Endothelial cell of umbilical vein (primary cell): ENCODE measurements at regions not wholly inside any gene's neighbourhood (a gene's known extent, or its start where the extent isn't known, plus 50 kb on each side); places are given as distances from the start of the nearest gene placed in this dataset.

Source experiments
- BruUV-seq: library from RNA; stranded (reverse); fragments of 400-500 nt; replicated peaks from 2 replicates; lab custom pipeline; 2021; lab: Mats Ljungman, UMichigan
- CTCF ChIA-PET: fragments of 300-600, 350-600 bp; sonication (Branson Sonifier 250); formaldehyde crosslinking; loops from one replicate; lab custom pipeline; 2021; ENCODE audit warnings: antibody characterized with exemption, inconsistent platforms; lab: Charles Lee
- POLR2A ChIA-PET: fragments of 300-600, 350-600 bp; sonication (Branson Sonifier 250); formaldehyde crosslinking; loops from one replicate; lab custom pipeline; 2021; ENCODE audit warnings: antibody characterized with exemption, inconsistent platforms; lab: Charles Lee
- DNase-seq: peaks from one replicate; pipeline ENCODE4 v3.0.0-alpha.2; 2011; ENCODE audit warnings: low read depth, low spot score
- FAIRE-seq: peaks from 2 replicates; lab custom pipeline; 2011; peaks lifted over from hg19 to GRCh38; lab: Jason Lieb, UNC
- H2AFZ ChIP-seq: 2 replicates; pipeline ENCODE4 v1.6.0; 2012; ENCODE audit warnings: low read depth, low read length, control low read depth, inconsistent platforms
- H3K27ac ChIP-seq: 2 replicates; pipeline ENCODE4 v1.5.1; 2011; ENCODE audit warnings: low read depth, mild to moderate bottlenecking, control low read depth, low read length, moderate library complexity; ENCODE audit not compliant: insufficient read depth
- H3K27me3 ChIP-seq, 2 experiments: 2 replicates each; pipeline versions ENCODE4 v1.6.0 to v1.6.1; 2011; ENCODE audit warnings: low read length in 2 of 2, mixed read lengths in 1 of 2; ENCODE audit not compliant: control insufficient read depth in 2 of 2, insufficient read depth in 2 of 2
- H3K36me3 ChIP-seq, 2 experiments: 2 replicates in 1 of 2; 3 replicates in 1 of 2; pipeline ENCODE4 v1.5.1; 2011; ENCODE audit warnings: low read length in 2 of 2, mild to moderate bottlenecking in 1 of 2, moderate library complexity in 1 of 2; ENCODE audit not compliant: control insufficient read depth in 2 of 2, insufficient read depth in 2 of 2; ENCODE audit errors: extremely low read depth in 1 of 2
- H3K4me1 ChIP-seq: 3 replicates; pipeline ENCODE4 v1.5.1; 2011; ENCODE audit warnings: mild to moderate bottlenecking, low read length; ENCODE audit not compliant: control insufficient read depth, insufficient read depth; ENCODE audit errors: extremely low read depth
- H3K4me2 ChIP-seq: 2 replicates; pipeline ENCODE4 v1.6.1; 2011; ENCODE audit warnings: low read length, control low read depth, mixed read lengths; ENCODE audit not compliant: insufficient read depth
- H3K4me3 ChIP-seq, 3 experiments: fragments of 200-600 bp in 1 of 3; sonication (generic), shearing (Covaris generic) in 1 of 3; replicated peaks in 1 of 3; 2 replicates each; pipeline ENCODE4 v1.5.1; 2011 to 2016; ENCODE audit warnings: control low read depth in 3 of 3, low read length in 3 of 3, mild to moderate bottlenecking in 2 of 3, inconsistent platforms in 1 of 3, low read depth in 1 of 3, moderate library complexity in 1 of 3; ENCODE audit not compliant: insufficient read depth in 1 of 3
- H3K79me2 ChIP-seq: 2 replicates; pipeline ENCODE4 v1.6.0; 2012; ENCODE audit warnings: low read length, inconsistent platforms; ENCODE audit not compliant: control insufficient read depth, insufficient read depth
- H3K9ac ChIP-seq: replicated peaks from 2 replicates; pipeline ENCODE3; 2011; ENCODE audit warnings: low read length, control low read depth; ENCODE audit not compliant: insufficient read depth; ENCODE audit errors: extremely low read depth
- H3K9me1 ChIP-seq: replicated peaks from 3 replicates; pipeline ENCODE4 v1.6.0; 2011; ENCODE audit warnings: mild to moderate bottlenecking, low read length; ENCODE audit not compliant: control insufficient read depth, insufficient read depth; ENCODE audit errors: extremely low read depth
- H3K9me3 ChIP-seq: replicated peaks from 2 replicates; pipeline ENCODE4 v1.5.1; 2012; ENCODE audit warnings: low read length, inconsistent platforms; ENCODE audit not compliant: control insufficient read depth, insufficient read depth
- H4K20me1 ChIP-seq: replicated peaks from 2 replicates; pipeline ENCODE3; 2011; ENCODE audit warnings: mild to moderate bottlenecking, low read length; ENCODE audit not compliant: control insufficient read depth, insufficient read depth; ENCODE audit errors: extremely low read depth
- CTCF ChIP-seq, 2 donors: IDR thresholded peaks; 1 replicate in 1 of 2; 2 replicates in 1 of 2; pipeline ENCODE4 v1.5.1; 2011; ENCODE audit warnings: low read length in 2 of 2, mild to moderate bottlenecking in 2 of 2, moderate library complexity in 2 of 2, control low read depth in 1 of 2, inconsistent platforms in 1 of 2, low read depth in 1 of 2; ENCODE audit not compliant: insufficient read depth in 1 of 2; ENCODE audit errors: extremely low read depth in 1 of 2
- EZH2 ChIP-seq: IDR thresholded peaks from 2 replicates; pipeline ENCODE4 v1.6.1; 2012; ENCODE audit warnings: borderline replicate concordance, low read depth, mild to moderate bottlenecking, moderate library complexity, low read length, inconsistent platforms; ENCODE audit not compliant: severe bottlenecking
- FOS ChIP-seq: IDR thresholded peaks from 2 replicates; pipeline ENCODE4 v1.6.1; 2011; ENCODE audit warnings: mild to moderate bottlenecking, low read length, moderate library complexity, borderline replicate concordance; ENCODE audit not compliant: insufficient read depth
- GATA2 ChIP-seq: IDR thresholded peaks from 2 replicates; pipeline ENCODE4 v1.7.0; 2011; ENCODE audit warnings: low read depth, mild to moderate bottlenecking, moderate library complexity, mixed read lengths, low read length; ENCODE audit not compliant: insufficient read length, insufficient read depth
- JUN ChIP-seq: IDR thresholded peaks from 2 replicates; pipeline ENCODE4 v1.6.1; 2011; ENCODE audit warnings: borderline replicate concordance, low read depth; ENCODE audit not compliant: insufficient read length, insufficient read depth
- MYC ChIP-seq: IDR thresholded peaks from one replicate; pipeline ENCODE4 v1.6.1; 2011; ENCODE audit warnings: mild to moderate bottlenecking, low read depth, low read length
- POLR2A ChIP-seq: IDR thresholded peaks from 2 replicates; pipeline ENCODE4 v1.6.1; 2012; ENCODE audit warnings: low read depth, mild to moderate bottlenecking, control low read depth, low read length
- POLR2AphosphoS5 ChIP-seq: IDR thresholded peaks from 2 replicates; pipeline ENCODE4 v1.6.1; 2012; ENCODE audit warnings: low read depth, mild to moderate bottlenecking, control low read depth, low read length, moderate library complexity; ENCODE audit not compliant: insufficient read depth
- dilution Hi-C: fragments of 300-500 bp; cut with MboI; formaldehyde crosslinking; loops from one replicate; pipeline ENCODE4 v1.15.0; 2019; ENCODE audit warnings: low sequenced_read_pairs; ENCODE audit not compliant: extremely low pct_ligation_motif_present
- intact Hi-C: fragments of 100-400 bp; cut with micrococcal nuclease; formaldehyde crosslinking; loops from one replicate; pipeline ENCODE4 v1.10.0; 2022
- TF ChIP-seq, protein P1 (sequence below): IDR thresholded peaks from 2 replicates; pipeline ENCODE4 v1.6.1; 2011; ENCODE audit not compliant: insufficient read depth, insufficient read length

- H3K36me3 ChIP-seq = no peaks in the 10 kb centered on the region
- ChIA-PET CTCF (no interaction called here), POLR2A (no interaction called here)
- intact Hi-C loops (no loop called here), dilution Hi-C loops (no loop called here)
- no peak overlapping the region for H3K9ac ChIP-seq
- H3K4me1 ChIP-seq = no peaks in the 10 kb centered on the region
- TF ChIP-seq MYC (no peak), GATA2 (no peak), POLR2AphosphoS5 (no peak)
- H4K20me1 ChIP-seq = no peaks in the 10 kb centered on the region
- H3K4me2 ChIP-seq = no peak overlapping the region
- BruUV-seq = no TSS peak
- H2AFZ ChIP-seq = no peak overlapping the region
- H3K9me1 ChIP-seq = no peaks in the 10 kb centered on the region
- no peak overlapping the region for H3K27ac ChIP-seq
- no peaks in the 10 kb centered on the region for H3K79me2 ChIP-seq
- no peaks in the 10 kb centered on the region for H3K27me3 ChIP-seq
- DNase-seq (no peak), FAIRE-seq (no peak)
- H3K4me3 ChIP-seq = no peak overlapping the region
- peaks cover 4% of the 10 kb centered on the region for H3K9me3 ChIP-seq
These were observed 55.2 kb upstream of the GYPC start for GRCh38 chr2:126600742-126601141.

- H3K27me3 ChIP-seq = no peaks in the 10 kb centered on the region
- FAIRE-seq = no peak
- no peaks in the 10 kb centered on the region for H3K36me3 ChIP-seq
- H3K79me2 ChIP-seq = no peaks in the 10 kb centered on the region
- TF ChIP-seq MYC (no peak), EZH2 (no peak), FOS (no peak), CTCF (IDR thresholded peaks at IDR 0.05; ENCODE audit: extremely low read depth in 1 of 2, insufficient read depth in 1 of 2, low read depth in 1 of 2, low read length in 2 of 2) (no peak), POLR2AphosphoS5 (no peak), GATA2 (no peak), JUN (no peak), POLR2A (no peak)
- TF ChIP-seq, protein P1, sequence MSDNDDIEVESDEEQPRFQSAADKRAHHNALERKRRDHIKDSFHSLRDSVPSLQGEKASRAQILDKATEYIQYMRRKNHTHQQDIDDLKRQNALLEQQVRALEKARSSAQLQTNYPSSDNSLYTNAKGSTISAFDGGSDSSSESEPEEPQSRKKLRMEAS = no peak
- H3K27ac ChIP-seq = no peak overlapping the region
- H2AFZ ChIP-seq = no peak overlapping the region
- CTCF ChIA-PET = no interaction called here
- DNase-seq = no peak
- H3K4me1 ChIP-seq = no peaks in the 10 kb centered on the region
- dilution Hi-C loops = no loop called here
- H3K9me3 ChIP-seq = peaks cover 4% of the 10 kb centered on the region
- no peaks in the 10 kb centered on the region for H4K20me1 ChIP-seq
- no peaks in the 10 kb centered on the region for H3K9me1 ChIP-seq
- no TSS peak for BruUV-seq
- H3K4me2 ChIP-seq = no peak overlapping the region
- POLR2A ChIA-PET = no interaction called here
- H3K4me3 ChIP-seq = no peak overlapping the region
- intact Hi-C loops = no loop called here
- no peak overlapping the region for H3K9ac ChIP-seq
These were observed 53.6 kb upstream of the GYPC start for GRCh38 chr2:126602334-126602733.
